HCT116 (cell line): ENCODE measurements at regions not wholly inside any gene's neighbourhood (a gene's known extent, or its start where the extent isn't known, plus 50 kb on each side); places are given as distances from the start of the nearest gene placed in this dataset.

Experiments
- ATAC-seq: fragments of 200-7000 bp; cut with Tn5 transposase; 2 replicates; pipeline ENCODE4 v1.9.1; 2020; ENCODE audit warnings: mild to moderate bottlenecking, moderate library complexity
- BruUV-seq: library from RNA; stranded (reverse); fragments of 400-500 nt; replicated peaks from 2 replicates; lab custom pipeline; 2021; lab: Mats Ljungman, UMichigan
- CTCF ChIA-PET: fragments of 300-600 bp; sonication (Branson Sonifier 250); formaldehyde crosslinking; loops from one replicate; lab custom pipeline; 2021; ENCODE audit warnings: antibody characterized with exemption; lab: Charles Lee
- POLR2A ChIA-PET: fragments of 300-600, 350-600 bp; sonication (Branson Sonifier 250); formaldehyde crosslinking; loops from one replicate; lab custom pipeline; 2021; ENCODE audit warnings: antibody characterized with exemption; lab: Charles Lee
- RAD21 ChIA-PET, 2 experiments: fragments of 300-600 bp; sonication (Branson Sonifier 250); formaldehyde crosslinking; loops; one replicate each; lab custom pipeline; 2023; ENCODE audit warnings: low total read pairs in 2 of 2; ENCODE audit not compliant: uncharacterized antibody in 2 of 2, unreplicated experiment in 2 of 2, low non-redundant PET in 1 of 2; lab: Charles Lee
- DNase-seq: peaks from one replicate; pipeline ENCODE4 v3.0.0-alpha.2; 2010; ENCODE audit warnings: low read depth, low spot score
- H2AFZ ChIP-seq: fragments of 200-600 bp; shearing (Covaris generic), sonication (generic); 2 replicates; pipeline ENCODE4 v1.6.1; 2017; ENCODE audit warnings: low read depth, mixed run types, mixed read lengths, antibody characterized with exemption, low read length; ENCODE audit not compliant: poor library complexity, severe bottlenecking
- H3K27ac ChIP-seq: 2 replicates; pipeline ENCODE4 v1.5.1; 2012; ENCODE audit warnings: low read depth, low read length
- H3K27me3 ChIP-seq: fragments of 200-600 bp; sonication (generic); 2 replicates; pipeline ENCODE4 v1.6.1; 2016; ENCODE audit warnings: mixed run types, low read length, mixed read lengths; ENCODE audit not compliant: insufficient read depth
- H3K36me3 ChIP-seq, 2 experiments: fragments of 200-500 bp in 1 of 2; fragments of 200-600 bp in 1 of 2; sonication (Bioruptor generic) in 1 of 2; sonication (generic) in 1 of 2; 2 replicates each; pipeline versions ENCODE4 v1.5.1 to v1.6.1; 2014 to 2016; ENCODE audit warnings: low read length in 2 of 2, inconsistent platforms in 1 of 2, mixed read lengths in 1 of 2, mixed run types in 1 of 2; ENCODE audit not compliant: insufficient read depth in 2 of 2, control insufficient read depth in 1 of 2
- H3K4me1 ChIP-seq, 2 experiments: fragments of 200-600 bp in 1 of 2; sonication (generic) in 1 of 2; 2 replicates each; pipeline versions ENCODE4 v1.5.1 to v1.6.1; 2012 to 2017; ENCODE audit warnings: low read length in 2 of 2, inconsistent platforms in 1 of 2, mild to moderate bottlenecking in 1 of 2, mixed read lengths in 1 of 2, mixed run types in 1 of 2, moderate library complexity in 1 of 2; ENCODE audit not compliant: insufficient read depth in 2 of 2, control insufficient read depth in 1 of 2
- H3K4me2 ChIP-seq: fragments of 200-600 bp; sonication (generic); 2 replicates; pipeline ENCODE4 v1.6.1; 2017; ENCODE audit warnings: mixed run types, low read length, mixed read lengths
- H3K4me3 ChIP-seq, 2 experiments: fragments of 200-600 bp in 1 of 2; sonication (generic) in 1 of 2; replicated peaks in 1 of 2; 2 replicates each; pipeline ENCODE4 v1.5.1; 2011 to 2016; ENCODE audit warnings: low read length in 2 of 2, control low read depth in 1 of 2, low read depth in 1 of 2, mild to moderate bottlenecking in 1 of 2, mixed read lengths in 1 of 2, mixed run types in 1 of 2
- H3K79me2 ChIP-seq: fragments of 200-600 bp; sonication (generic); 2 replicates; pipeline ENCODE4 v1.6.1; 2017; ENCODE audit warnings: mild to moderate bottlenecking, mixed run types, low read length, moderate library complexity, mixed read lengths; ENCODE audit not compliant: insufficient read depth
- H3K9ac ChIP-seq: fragments of 200-600 bp; sonication (generic); 2 replicates; pipeline ENCODE4 v1.6.1; 2016; ENCODE audit warnings: low read length, mixed read lengths
- H3K9me2 ChIP-seq: fragments of 200-600 bp; sonication (generic), shearing (Covaris generic); 2 replicates; pipeline ENCODE4 v1.6.1; 2017; ENCODE audit warnings: mixed run types, mild to moderate bottlenecking, moderate library complexity; ENCODE audit not compliant: insufficient read depth
- H3K9me3 ChIP-seq, 2 experiments: fragments of 200-500 bp in 1 of 2; fragments of 200-600 bp in 1 of 2; sonication (Bioruptor generic) in 1 of 2; sonication (generic) in 1 of 2; 2 replicates each; pipeline ENCODE4 v1.6.1; 2014 to 2017; ENCODE audit warnings: low read length in 2 of 2, mixed read lengths in 2 of 2, inconsistent platforms in 1 of 2, low read depth in 1 of 2, mild to moderate bottlenecking in 1 of 2, mixed run types in 1 of 2, moderate library complexity in 1 of 2; ENCODE audit not compliant: control insufficient read depth in 1 of 2, insufficient read depth in 1 of 2
- H4K20me1 ChIP-seq: fragments of 200-600 bp; sonication (generic), shearing (Covaris generic); 2 replicates; pipeline ENCODE4 v1.6.1; 2017; ENCODE audit warnings: mixed run types, mild to moderate bottlenecking, moderate library complexity; ENCODE audit not compliant: insufficient read depth
- ATF3 ChIP-seq: IDR thresholded peaks from 2 replicates; pipeline ENCODE4 v1.6.1; 2012
- CBX3 ChIP-seq: IDR thresholded peaks from 2 replicates; pipeline ENCODE4 v1.6.1; 2012; ENCODE audit warnings: low read depth
- EGR1 ChIP-seq: IDR thresholded peaks from 2 replicates; pipeline ENCODE4 v1.6.1; 2012; ENCODE audit warnings: low read depth
- ELF1 ChIP-seq: IDR thresholded peaks from 2 replicates; pipeline ENCODE4 v1.6.1; 2012; ENCODE audit warnings: low read depth, borderline replicate concordance
- EZH2 ChIP-seq: fragments of 200-600 bp; sonication (generic); IDR thresholded peaks from 2 replicates; pipeline ENCODE4 v1.6.1; 2017; ENCODE audit warnings: antibody characterized with exemption, mixed run types
- EZH2phosphoT487 ChIP-seq: fragments of 200-600 bp; IDR thresholded peaks from 2 replicates; pipeline ENCODE4 v1.6.1; 2018; ENCODE audit warnings: antibody characterized with exemption, borderline replicate concordance
- FOSL1 ChIP-seq: IDR thresholded peaks from 2 replicates; pipeline ENCODE4 v1.6.1; 2012; ENCODE audit warnings: low read depth
- JUND ChIP-seq: IDR thresholded peaks from 2 replicates; pipeline ENCODE4 v1.6.1; 2012
- RAD21 ChIP-seq: IDR thresholded peaks from 2 replicates; pipeline ENCODE4 v1.6.1; 2012; ENCODE audit warnings: low read depth, mild to moderate bottlenecking
- REST ChIP-seq: IDR thresholded peaks from 2 replicates; pipeline ENCODE4 v1.6.1; 2012; ENCODE audit warnings: low read depth
- SRF ChIP-seq: IDR thresholded peaks from 2 replicates; pipeline ENCODE4 v1.6.1; 2012; ENCODE audit warnings: low read depth
- ZBTB33 ChIP-seq: IDR thresholded peaks from 2 replicates; pipeline ENCODE4 v1.6.1; 2011; ENCODE audit warnings: mild to moderate bottlenecking, low read length, moderate library complexity; ENCODE audit not compliant: insufficient replicate concordance; ENCODE audit errors: extremely low read depth
- ZNF274 ChIP-seq: fragments of 200-500 bp; sonication (Bioruptor generic); IDR thresholded peaks from 2 replicates; pipeline ENCODE4 v1.6.1; 2014; ENCODE audit warnings: mild to moderate bottlenecking, low read depth, low read length, inconsistent platforms
- intact Hi-C: fragments of 100-400 bp; cut with micrococcal nuclease; formaldehyde crosslinking; loops from 2 replicates; pipeline ENCODE4 v1.10.0; 2022

GRCh38 chr15:25054329-25054728, 99.5 kb downstream of the SNRPN start:
- no peak overlapping the region for H3K9ac ChIP-seq
- ATAC-seq (no peak), DNase-seq (no peak)
- H3K27ac ChIP-seq = no peak overlapping the region
- H3K4me3 ChIP-seq = no peak overlapping the region
- H3K9me2 ChIP-seq = no peaks in the 10 kb centered on the region
- H4K20me1 ChIP-seq = no peaks in the 10 kb centered on the region
- intact Hi-C loops = no loop called here
- no TSS peak for BruUV-seq
- H2AFZ ChIP-seq = no peak overlapping the region
- no peaks in the 10 kb centered on the region for H3K4me1 ChIP-seq
- H3K9me3 ChIP-seq = peaks cover 0 to 65% of the 10 kb centered on the region in 2 experiments; a peak in 2 of 4 replicates
- H3K36me3 ChIP-seq = no peaks in the 10 kb centered on the region
- POLR2A ChIA-PET = no interaction called here
- no peaks in the 10 kb centered on the region for H3K27me3 ChIP-seq
- H3K4me2 ChIP-seq = no peak overlapping the region
- TF ChIP-seq JUND (no peak), ZNF274 (no peak), EZH2 (no peak), ELF1 (no peak), ZBTB33 (no peak), EZH2phosphoT487 (no peak)
- CTCF ChIA-PET = no interaction called here
- H3K79me2 ChIP-seq = no peaks in the 10 kb centered on the region
- RAD21 ChIA-PET = no interaction called here

- H4K20me1 ChIP-seq = no peaks in the 10 kb centered on the region
- DNase-seq = no peak
- H3K36me3 ChIP-seq = no peaks in the 10 kb centered on the region
- no peaks in the 10 kb centered on the region for H3K4me1 ChIP-seq
- H3K79me2 ChIP-seq = no peaks in the 10 kb centered on the region
- H3K27ac ChIP-seq = no peak overlapping the region
- no TSS peak for BruUV-seq
- no peak overlapping the region for H3K4me2 ChIP-seq
- intact Hi-C loops = no loop called here
- H3K27me3 ChIP-seq = no peaks in the 10 kb centered on the region
- no peak for ATAC-seq
- H3K4me3 ChIP-seq = no peak overlapping the region
- H3K9ac ChIP-seq = no peak overlapping the region
- peaks cover 0 to 63% of the 10 kb centered on the region in 2 experiments; a peak in 2 of 4 replicates for H3K9me3 ChIP-seq
- ChIA-PET POLR2A (no interaction called here), CTCF (no interaction called here), RAD21 (no interaction called here)
- TF ChIP-seq FOSL1 (no peak), ELF1 (no peak), EGR1 (no peak), RAD21 (no peak), SRF (no peak), CBX3 (no peak), REST (no peak), ATF3 (no peak), EZH2phosphoT487 (no peak), JUND (no peak)
- no peaks in the 10 kb centered on the region for H3K9me2 ChIP-seq
- no peak overlapping the region for H2AFZ ChIP-seq
Measured at GRCh38 chr15:25054943-25055342, 100.2 kb downstream of the SNRPN start.
